ENCODE measurements at regions not wholly inside any gene's neighbourhood (a gene's known extent, or its start where the extent isn't known, plus 50 kb on each side); places are given as distances from the start of the nearest gene placed in this dataset.
"Not testable (repeated sequence)": the region's sequence is repeated elsewhere in the genome, so short reads cannot be mapped to it uniquely, and the experiment has no call there.

- not testable (repeated sequence) for H3K27me3 ChIP-seq (ENCODE audit: control insufficient read depth, insufficient read depth, low read length, poor library complexity, severe bottlenecking); H3K27ac ChIP-seq (ENCODE audit: insufficient read depth, low read depth, low read length, poor library complexity, severe bottlenecking); H3K36me3 ChIP-seq (ENCODE audit: control insufficient read depth, insufficient read depth, low read length); H3K9me3 ChIP-seq (ENCODE audit: control insufficient read depth, low read length); H3K4me1 ChIP-seq (ENCODE audit: control insufficient read depth, insufficient read depth, low read length); H3K4me3 ChIP-seq (ENCODE audit: insufficient read depth, low read depth, low read length)
- WGBS, 2 experiments = 93 to 96% methylated on average over 31 to 33 of the region's 33 CpGs
Observed at GRCh38 chr16:16618963-16619465, 240.1 kb downstream of the NPIPA7 start.

DNA sequence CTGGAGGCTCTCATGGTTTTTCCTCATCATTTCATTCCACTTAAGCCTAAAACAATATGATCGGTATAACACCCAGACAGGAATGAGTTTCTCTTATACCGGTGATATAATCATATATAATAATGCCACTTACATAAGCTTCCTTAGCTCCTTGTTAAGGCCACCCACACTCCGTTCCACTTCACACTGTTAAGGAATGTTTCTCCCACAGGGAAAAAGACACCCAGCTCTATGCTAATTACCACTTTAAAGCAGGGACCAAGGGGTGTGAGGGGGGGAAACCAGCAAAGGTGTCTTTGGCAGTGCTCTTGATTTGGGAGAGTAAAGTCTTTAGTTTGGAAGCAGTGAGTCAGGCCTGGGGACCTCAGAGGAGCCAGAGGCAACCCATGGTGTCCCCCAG, 245.4 kb downstream of the NPIPA7 start:
- 100% methylated on average over 1 of the region's 3 CpGs; no CpG with 5 or more reads in 1 of the 2 experiments for WGBS, 2 experiments
- H3K36me3 ChIP-seq (ENCODE audit: control insufficient read depth, insufficient read depth, low read length); H3K4me3 ChIP-seq (ENCODE audit: insufficient read depth, low read depth, low read length): not testable (repeated sequence)

DNA sequence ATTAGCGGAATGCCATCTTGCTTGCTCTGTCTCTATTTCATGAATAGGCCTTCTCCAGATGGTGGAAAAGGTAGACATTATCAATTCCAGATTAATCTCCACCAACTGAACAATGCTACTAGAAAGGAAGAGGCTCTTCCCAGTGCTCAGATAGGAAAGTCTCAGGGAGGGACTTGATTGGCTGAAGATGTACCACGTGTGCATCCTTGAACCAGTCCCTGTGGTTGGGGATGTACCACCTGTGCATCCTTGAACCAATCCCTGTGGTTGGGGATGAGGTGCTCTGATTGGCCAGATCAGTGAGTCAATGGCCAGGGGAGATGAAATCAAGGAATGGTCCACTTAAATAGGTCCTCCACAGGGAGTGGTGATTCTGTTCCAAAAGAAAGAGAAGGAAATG, 246.2 kb downstream of the NPIPA7 start:
- not testable (repeated sequence) for H3K36me3 ChIP-seq (ENCODE audit: control insufficient read depth, insufficient read depth, low read length); H3K4me3 ChIP-seq (ENCODE audit: insufficient read depth, low read depth, low read length); H3K27me3 ChIP-seq (ENCODE audit: control insufficient read depth, insufficient read depth, low read length, poor library complexity, severe bottlenecking); H3K4me1 ChIP-seq (ENCODE audit: control insufficient read depth, insufficient read depth, low read length); H3K27ac ChIP-seq (ENCODE audit: insufficient read depth, low read depth, low read length, poor library complexity, severe bottlenecking); H3K9me3 ChIP-seq (ENCODE audit: control insufficient read depth, low read length)
- 92 to 95% methylated on average over 1 of the region's 2 CpGs for WGBS, 2 experiments

More for the DNA sequence above, 245.4 kb downstream of the NPIPA7 start:
- H3K9me3 ChIP-seq (ENCODE audit: control insufficient read depth, low read length); H3K27me3 ChIP-seq (ENCODE audit: control insufficient read depth, insufficient read depth, low read length, poor library complexity, severe bottlenecking); H3K4me1 ChIP-seq (ENCODE audit: control insufficient read depth, insufficient read depth, low read length); H3K27ac ChIP-seq (ENCODE audit: insufficient read depth, low read depth, low read length, poor library complexity, severe bottlenecking): not testable (repeated sequence)

GRCh38 chr16:16627865-16628264, 248.9 kb downstream of the NPIPA7 start:
- H3K4me3 ChIP-seq (ENCODE audit: insufficient read depth, low read depth, low read length); H3K36me3 ChIP-seq (ENCODE audit: control insufficient read depth, insufficient read depth, low read length); H3K9me3 ChIP-seq (ENCODE audit: control insufficient read depth, low read length); H3K27ac ChIP-seq (ENCODE audit: insufficient read depth, low read depth, low read length, poor library complexity, severe bottlenecking); H3K4me1 ChIP-seq (ENCODE audit: control insufficient read depth, insufficient read depth, low read length); H3K27me3 ChIP-seq (ENCODE audit: control insufficient read depth, insufficient read depth, low read length, poor library complexity, severe bottlenecking): not testable (repeated sequence)
- WGBS, 2 experiments = 84 to 91% methylated on average over 5 to 6 of the region's 6 CpGs

DNA sequence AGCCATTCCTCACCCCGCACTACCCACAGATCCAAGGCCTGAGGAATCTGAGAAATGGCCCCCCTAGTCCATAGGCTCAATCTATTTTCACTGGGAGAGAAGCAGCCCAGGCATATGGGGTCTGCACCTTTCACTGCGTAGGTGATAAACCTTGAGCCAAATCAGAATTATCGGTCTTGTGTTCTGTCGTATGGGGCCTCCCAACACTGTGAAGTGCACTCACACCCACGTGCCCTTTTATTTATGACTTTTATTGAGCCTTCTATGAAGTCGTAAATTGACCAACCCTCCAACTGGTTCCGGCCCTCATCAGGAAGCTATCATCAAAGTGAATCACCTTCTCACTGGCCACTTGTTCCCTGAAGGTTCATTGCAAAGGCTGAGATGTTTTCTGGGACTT, 259.3 kb downstream of the NPIPA7 start:
- H3K4me1 ChIP-seq (ENCODE audit: control insufficient read depth, insufficient read depth, low read length); H3K9me3 ChIP-seq (ENCODE audit: control insufficient read depth, low read length); H3K27ac ChIP-seq (ENCODE audit: insufficient read depth, low read depth, low read length, poor library complexity, severe bottlenecking); H3K27me3 ChIP-seq (ENCODE audit: control insufficient read depth, insufficient read depth, low read length, poor library complexity, severe bottlenecking); H3K36me3 ChIP-seq (ENCODE audit: control insufficient read depth, insufficient read depth, low read length); H3K4me3 ChIP-seq (ENCODE audit: insufficient read depth, low read depth, low read length): not testable (repeated sequence)
- 95 to 97% methylated on average over 6 to 7 of the region's 7 CpGs for WGBS, 2 experiments

DNA sequence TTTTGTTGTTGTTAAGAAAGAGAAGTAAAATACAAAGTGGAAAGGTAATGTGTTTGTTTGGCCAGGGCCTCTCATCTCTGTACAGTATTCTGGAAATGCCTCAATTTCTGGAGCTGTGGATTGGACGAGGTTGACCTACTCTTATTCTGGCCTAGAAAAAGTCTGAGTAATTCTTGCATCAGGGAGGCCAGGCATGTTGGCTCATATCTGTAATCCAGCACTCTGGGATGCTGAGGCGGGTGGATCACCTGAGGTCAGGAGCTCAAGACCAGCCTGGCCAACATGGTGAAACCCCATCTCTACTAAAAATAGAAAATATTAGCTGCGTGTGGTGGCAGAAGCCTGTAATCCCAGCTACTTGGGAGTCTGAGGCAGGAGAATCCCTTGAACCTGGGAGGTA, 259.8 kb downstream of the NPIPA7 start:
- not testable (repeated sequence) for H3K4me1 ChIP-seq (ENCODE audit: control insufficient read depth, insufficient read depth, low read length); H3K27ac ChIP-seq (ENCODE audit: insufficient read depth, low read depth, low read length, poor library complexity, severe bottlenecking); H3K36me3 ChIP-seq (ENCODE audit: control insufficient read depth, insufficient read depth, low read length); H3K27me3 ChIP-seq (ENCODE audit: control insufficient read depth, insufficient read depth, low read length, poor library complexity, severe bottlenecking); H3K9me3 ChIP-seq (ENCODE audit: control insufficient read depth, low read length); H3K4me3 ChIP-seq (ENCODE audit: insufficient read depth, low read depth, low read length)
- WGBS, 2 experiments = 90 to 100% methylated on average over 2 of the region's 3 CpGs

- not testable (repeated sequence) for H3K4me1 ChIP-seq (ENCODE audit: control insufficient read depth, insufficient read depth, low read length); H3K36me3 ChIP-seq (ENCODE audit: control insufficient read depth, insufficient read depth, low read length); H3K9me3 ChIP-seq (ENCODE audit: control insufficient read depth, low read length); H3K4me3 ChIP-seq (ENCODE audit: insufficient read depth, low read depth, low read length); H3K27ac ChIP-seq (ENCODE audit: insufficient read depth, low read depth, low read length, poor library complexity, severe bottlenecking); H3K27me3 ChIP-seq (ENCODE audit: control insufficient read depth, insufficient read depth, low read length, poor library complexity, severe bottlenecking)
- 67 to 70% methylated on average over 1 of the region's 1 CpG for WGBS, 2 experiments
Observed at GRCh38 chr16:16643828-16644227, 264.9 kb downstream of the NPIPA7 start.

- not testable (repeated sequence) for H3K27me3 ChIP-seq (ENCODE audit: control insufficient read depth, insufficient read depth, low read length, poor library complexity, severe bottlenecking); H3K4me1 ChIP-seq (ENCODE audit: control insufficient read depth, insufficient read depth, low read length); H3K36me3 ChIP-seq (ENCODE audit: control insufficient read depth, insufficient read depth, low read length); H3K27ac ChIP-seq (ENCODE audit: insufficient read depth, low read depth, low read length, poor library complexity, severe bottlenecking); H3K9me3 ChIP-seq (ENCODE audit: control insufficient read depth, low read length); H3K4me3 ChIP-seq (ENCODE audit: insufficient read depth, low read depth, low read length)
- WGBS, 2 experiments = no CpG with 5 or more reads among the region's 4 CpGs
Observed at GRCh38 chr16:16648002-16648401, 269.1 kb downstream of the NPIPA7 start.

- WGBS, 2 experiments = no CpG with 5 or more reads among the region's 3 CpGs
- H3K36me3 ChIP-seq (ENCODE audit: control insufficient read depth, insufficient read depth, low read length); H3K9me3 ChIP-seq (ENCODE audit: control insufficient read depth, low read length); H3K27me3 ChIP-seq (ENCODE audit: control insufficient read depth, insufficient read depth, low read length, poor library complexity, severe bottlenecking); H3K4me3 ChIP-seq (ENCODE audit: insufficient read depth, low read depth, low read length); H3K4me1 ChIP-seq (ENCODE audit: control insufficient read depth, insufficient read depth, low read length); H3K27ac ChIP-seq (ENCODE audit: insufficient read depth, low read depth, low read length, poor library complexity, severe bottlenecking): not testable (repeated sequence)
Observed at GRCh38 chr16:16672180-16672812, 293.4 kb downstream of the NPIPA7 start.

DNA sequence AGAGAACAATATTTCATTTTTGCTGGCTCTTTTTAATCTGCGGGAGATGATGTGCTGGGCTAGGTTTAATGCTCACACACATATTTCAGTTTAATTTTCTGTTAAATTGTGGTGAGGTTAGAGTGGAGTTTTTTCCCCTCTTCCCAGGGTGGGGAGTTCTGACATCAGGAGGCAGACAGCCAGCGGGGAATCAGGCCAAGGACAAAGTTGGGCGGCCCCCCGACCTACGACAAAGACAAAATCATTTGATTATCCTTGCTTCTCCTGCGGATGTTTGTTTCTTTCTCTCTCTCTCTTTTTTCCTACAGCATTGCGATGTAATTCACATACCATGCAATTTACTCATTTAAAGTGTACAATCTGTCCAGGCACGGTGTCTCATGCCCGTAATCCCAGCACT, 295.9 kb downstream of the NPIPA7 start:
- not testable (repeated sequence) for H3K27ac ChIP-seq (ENCODE audit: insufficient read depth, low read depth, low read length, poor library complexity, severe bottlenecking); H3K36me3 ChIP-seq (ENCODE audit: control insufficient read depth, insufficient read depth, low read length); H3K9me3 ChIP-seq (ENCODE audit: control insufficient read depth, low read length); H3K27me3 ChIP-seq (ENCODE audit: control insufficient read depth, insufficient read depth, low read length, poor library complexity, severe bottlenecking); H3K4me3 ChIP-seq (ENCODE audit: insufficient read depth, low read depth, low read length); H3K4me1 ChIP-seq (ENCODE audit: control insufficient read depth, insufficient read depth, low read length)
- no CpG with 5 or more reads among the region's 9 CpGs for WGBS, 2 experiments

DNA sequence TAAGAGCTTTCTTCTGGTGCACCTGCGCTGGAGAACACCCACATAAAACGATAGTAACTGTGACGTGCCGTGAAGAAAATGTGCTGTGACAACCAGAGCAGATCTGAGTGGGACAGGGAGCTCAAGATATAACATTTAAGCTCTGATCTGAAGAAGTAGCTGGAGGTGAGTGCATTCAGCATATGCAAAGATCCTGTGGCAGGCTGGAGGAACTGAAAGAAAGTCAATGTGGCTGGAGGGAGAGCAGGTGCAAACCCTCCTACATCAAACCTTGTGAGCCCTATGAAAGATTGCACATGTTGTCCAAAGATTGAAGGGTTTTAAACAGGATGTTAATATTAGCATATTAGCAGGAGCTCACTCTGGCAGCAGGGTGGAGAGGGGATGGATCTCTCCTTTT, 342.9 kb downstream of the NPIPA7 start:
- H3K27ac ChIP-seq (ENCODE audit: insufficient read depth, low read depth, low read length, poor library complexity, severe bottlenecking); H3K36me3 ChIP-seq (ENCODE audit: control insufficient read depth, insufficient read depth, low read length); H3K27me3 ChIP-seq (ENCODE audit: control insufficient read depth, insufficient read depth, low read length, poor library complexity, severe bottlenecking); H3K4me1 ChIP-seq (ENCODE audit: control insufficient read depth, insufficient read depth, low read length); H3K9me3 ChIP-seq (ENCODE audit: control insufficient read depth, low read length); H3K4me3 ChIP-seq (ENCODE audit: insufficient read depth, low read depth, low read length): not testable (repeated sequence)
- WGBS, 2 experiments = no CpG with 5 or more reads among the region's 4 CpGs

Data from ectodermal cell (in vitro differentiated cells).